ENCODE measurements at regions not wholly inside any gene's neighbourhood (a gene's known extent, or its start where the extent isn't known, plus 50 kb on each side); places are given as distances from the start of the nearest gene placed in this dataset.

- DNase-seq (ENCODE audit: low read depth, low spot score) = no peak
Measured at GRCh38 chr1:55833529-55834091, 618.4 kb upstream of the USP24 start.

GRCh38 chr1:55831759-55832158 is 616.6 kb upstream of the USP24 start:
- DNase-seq (ENCODE audit: low read depth, low spot score) = no peak

DNA sequence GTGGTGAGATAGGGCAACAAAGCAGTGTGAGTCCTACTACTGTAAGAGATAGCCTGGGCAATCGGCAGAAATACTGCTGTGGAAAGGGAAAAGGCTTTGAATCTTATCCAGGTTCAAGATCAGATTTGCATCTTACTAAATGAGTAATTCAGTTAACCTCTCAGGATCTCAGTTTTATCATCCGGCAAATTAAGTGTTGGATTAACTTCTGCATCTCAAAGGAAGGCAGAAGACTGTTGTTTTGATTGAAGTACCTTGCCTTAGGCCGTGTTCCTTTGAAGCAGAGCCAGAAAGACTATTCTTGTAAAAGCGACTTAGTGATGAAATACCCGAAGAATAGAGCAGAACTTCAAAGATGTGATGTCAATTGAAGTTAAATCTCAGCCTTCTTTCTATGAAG is 612.9 kb upstream of the USP24 start:
- no peak for DNase-seq (ENCODE audit: low read depth, low spot score)

DNA sequence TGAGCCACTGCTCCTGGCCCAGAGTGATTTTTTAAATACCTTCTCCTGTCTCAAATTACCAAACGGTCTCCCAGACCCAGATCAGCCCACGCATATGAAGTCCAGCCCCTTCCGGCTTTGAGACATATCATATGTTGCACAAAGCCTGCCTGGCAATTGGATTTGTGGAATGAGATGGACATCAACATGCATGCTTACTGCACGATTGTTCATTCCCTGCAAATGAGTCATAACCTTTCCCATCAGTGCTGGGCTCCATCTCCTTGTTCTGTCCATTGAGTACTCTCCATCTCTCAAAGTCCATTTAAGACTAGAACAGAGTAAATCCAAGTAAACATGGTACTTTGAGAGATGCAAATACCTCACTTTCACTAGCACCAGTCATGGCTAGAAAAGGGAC is 612.2 kb upstream of the USP24 start:
- DNase-seq (ENCODE audit: low read depth, low spot score) = no peak

- DNase-seq (ENCODE audit: low read depth, low spot score) = no peak
Measured at GRCh38 chr1:55826381-55827080, 611.4 kb upstream of the USP24 start.

GRCh38 chr1:55825461-55825860 is 610.3 kb upstream of the USP24 start:
- no peak for DNase-seq (ENCODE audit: low read depth, low spot score)

- no peak for DNase-seq (ENCODE audit: low read depth, low spot score)
Measured at GRCh38 chr1:55824251-55824640, 609.1 kb upstream of the USP24 start.

DNA sequence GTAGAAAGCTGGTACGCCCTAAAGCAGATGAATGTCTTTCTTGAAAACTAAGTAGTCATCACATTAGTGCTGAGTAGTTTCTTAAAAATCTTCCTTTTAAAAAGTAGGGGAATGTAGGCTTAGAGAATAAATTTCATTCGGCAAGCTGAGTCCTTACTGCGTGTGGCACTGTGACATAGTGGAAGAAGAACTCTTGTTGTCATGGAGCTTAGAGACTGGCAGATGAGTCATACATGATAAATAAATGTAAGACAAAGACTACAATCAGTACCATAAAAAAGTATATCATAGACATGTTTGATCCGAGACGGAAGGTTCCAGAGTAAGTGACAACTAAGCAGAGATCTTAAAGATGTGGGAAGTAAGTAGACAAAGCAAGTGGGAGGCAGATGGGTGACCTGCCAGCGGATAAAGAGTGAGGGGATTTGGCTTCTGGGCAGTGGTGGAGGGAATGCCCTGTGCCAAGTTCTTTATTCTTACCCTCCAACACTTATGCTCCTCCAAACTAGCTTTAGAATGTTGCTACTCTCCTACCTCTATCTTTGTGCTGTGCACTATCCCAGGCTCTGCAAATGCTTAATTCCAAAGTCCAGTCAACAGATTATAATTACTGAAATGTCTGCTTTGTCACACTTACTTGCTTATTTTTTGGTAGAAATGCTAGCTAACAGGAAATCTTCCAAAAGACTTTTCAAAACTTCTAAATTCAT is 608.5 kb upstream of the USP24 start:
- DNase-seq (ENCODE audit: low read depth, low spot score) = no peak

DNA sequence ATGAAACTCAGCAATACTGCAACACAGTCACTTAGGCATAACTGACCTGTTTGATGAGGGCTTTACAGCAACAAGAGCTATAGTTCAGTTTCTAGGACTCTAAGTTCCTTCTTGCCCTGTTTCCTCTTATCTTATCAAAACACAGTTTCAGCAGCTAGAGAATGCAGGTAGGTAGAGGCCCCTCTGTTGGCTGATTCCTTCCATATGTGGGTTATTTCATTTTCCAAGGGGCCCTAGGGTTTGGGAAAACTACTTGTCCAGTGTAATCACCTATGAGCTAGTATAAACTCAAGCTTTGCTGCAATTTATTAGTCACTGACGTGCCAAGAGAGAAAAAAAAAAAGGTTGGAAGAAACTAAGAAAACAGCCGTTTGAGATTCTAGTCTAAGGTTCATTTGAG is 607.7 kb upstream of the USP24 start:
- DNase-seq (ENCODE audit: low read depth, low spot score) = no peak

DNA sequence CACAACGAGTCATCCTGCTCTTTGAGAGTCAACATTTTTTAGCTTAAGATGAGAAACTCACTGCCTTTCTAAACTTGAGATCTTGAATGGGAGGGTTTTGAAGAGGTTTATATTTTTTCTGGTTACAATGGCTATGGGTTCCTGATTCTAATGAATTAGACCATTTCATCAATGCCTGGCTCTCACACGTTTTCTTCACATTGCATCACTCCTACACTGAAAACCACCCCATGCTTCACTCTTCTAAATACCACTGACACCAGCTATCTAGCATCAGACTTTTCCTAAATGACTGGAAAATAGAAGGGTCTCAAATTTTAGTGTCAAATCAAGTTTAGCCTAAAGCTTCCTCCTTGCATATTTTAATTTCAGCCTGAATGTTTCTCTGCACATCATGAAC is 606.1 kb upstream of the USP24 start:
- no peak for DNase-seq (ENCODE audit: low read depth, low spot score)

GRCh38 chr1:55820501-55820900 is 605.3 kb upstream of the USP24 start:
- no peak for DNase-seq (ENCODE audit: low read depth, low spot score)

DNA sequence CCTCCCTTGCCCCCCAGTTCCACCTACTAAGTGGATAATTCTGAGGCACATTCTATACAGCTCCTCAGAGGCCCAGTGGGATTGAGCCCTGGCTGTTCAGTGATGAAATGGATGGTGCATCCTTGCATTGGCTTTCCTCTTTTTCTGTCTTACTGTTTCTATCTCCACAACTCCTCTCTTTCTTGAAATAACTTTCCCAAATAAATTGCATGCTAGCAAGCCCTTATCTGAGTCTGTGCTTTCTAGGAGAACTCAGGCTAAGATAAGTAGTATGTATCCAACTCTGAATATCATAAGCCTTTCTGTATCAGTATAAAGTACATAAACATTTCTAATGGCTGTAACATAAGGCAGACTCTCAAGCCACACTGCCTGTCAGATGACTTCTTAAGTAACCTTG is 603.8 kb upstream of the USP24 start:
- no peak for DNase-seq (ENCODE audit: low read depth, low spot score)

- no peak for DNase-seq (ENCODE audit: low read depth, low spot score)
Measured at GRCh38 chr1:55816456-55817426, 601.6 kb upstream of the USP24 start.

DNA sequence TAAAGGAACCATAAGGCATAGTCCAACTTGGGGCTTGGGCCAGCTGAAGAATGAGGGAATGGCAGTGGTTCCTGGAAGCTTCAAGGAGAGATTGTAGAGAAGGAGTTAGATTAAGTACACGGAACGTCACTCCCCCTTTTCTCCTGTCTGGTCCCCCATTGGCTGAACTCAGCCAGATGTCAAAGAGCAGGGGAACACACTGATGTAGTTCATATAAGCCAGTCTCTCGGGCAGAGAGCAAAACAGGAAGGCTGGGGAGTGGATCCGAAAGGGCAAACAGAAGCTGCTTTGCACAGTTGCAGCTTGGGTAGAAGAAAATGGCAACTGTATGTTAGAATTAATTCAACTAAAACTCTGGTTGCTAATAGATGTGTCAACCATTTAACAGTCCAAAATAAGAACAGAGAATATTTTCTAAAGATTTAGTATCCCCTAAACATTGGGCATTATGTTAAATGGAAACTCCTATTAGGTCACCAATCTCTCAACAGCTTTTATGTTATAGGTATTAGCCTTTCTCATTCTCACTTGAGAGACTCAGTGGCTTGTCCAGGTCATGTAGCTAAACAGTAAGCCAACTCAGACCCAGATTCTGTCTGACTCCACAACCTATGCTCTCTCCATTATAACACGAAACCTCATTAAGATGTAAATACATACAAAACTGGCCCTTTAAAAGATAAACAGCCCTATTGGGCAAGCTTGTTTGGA is 600.7 kb upstream of the USP24 start:
- DNase-seq (ENCODE audit: low read depth, low spot score) = no peak

DNA sequence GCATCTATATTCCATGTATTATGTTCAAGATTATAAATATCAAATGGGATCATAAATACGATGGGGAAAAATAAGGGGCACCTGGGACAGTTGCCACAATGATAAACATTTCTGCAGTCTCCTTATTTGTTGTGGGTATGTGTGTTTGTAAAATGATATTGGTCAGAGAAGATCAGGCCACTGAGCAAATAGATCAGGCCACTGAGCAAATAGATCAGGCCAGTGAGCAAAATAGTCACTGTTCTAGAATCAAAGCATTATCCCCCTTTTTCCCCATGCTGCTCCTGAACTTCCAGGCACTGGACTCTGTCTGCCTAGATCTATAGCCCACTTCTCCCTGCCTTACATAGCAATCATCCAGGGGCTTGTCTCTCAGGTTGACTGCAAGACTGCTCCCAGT is 599.8 kb upstream of the USP24 start:
- no peak for DNase-seq (ENCODE audit: low read depth, low spot score)

GRCh38 chr1:55813618-55814017 is 598.5 kb upstream of the USP24 start:
- DNase-seq (ENCODE audit: low read depth, low spot score) = no peak

DNA sequence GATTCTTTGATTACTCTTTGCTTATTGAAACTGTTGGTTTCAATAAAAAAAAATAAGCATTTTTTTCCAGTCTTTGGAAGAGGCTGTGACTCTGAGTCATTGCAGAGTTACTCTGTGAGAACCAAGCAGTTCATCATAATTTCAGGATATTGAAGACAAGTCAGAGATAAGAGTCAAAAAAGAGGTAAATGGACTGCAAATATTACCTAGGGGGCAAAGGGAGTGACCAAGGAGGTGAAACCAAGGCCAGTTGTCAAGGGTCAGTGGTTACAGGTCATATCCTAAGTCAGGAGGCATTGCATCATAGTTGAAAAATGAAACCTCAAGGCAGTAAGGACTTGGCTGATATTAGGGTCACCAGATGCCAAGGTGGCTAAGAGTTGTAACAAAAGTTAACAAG is 597.1 kb upstream of the USP24 start:
- DNase-seq (ENCODE audit: low read depth, low spot score) = no peak

GRCh38 chr1:55808263-55808662 is 593.1 kb upstream of the USP24 start:
- DNase-seq (ENCODE audit: low read depth, low spot score) = no peak

- no peak for DNase-seq (ENCODE audit: low read depth, low spot score)
Measured at GRCh38 chr1:55803429-55803828, 588.3 kb upstream of the USP24 start.

- no peak for DNase-seq (ENCODE audit: low read depth, low spot score)
Measured at GRCh38 chr1:55801481-55801880, 586.3 kb upstream of the USP24 start.

GRCh38 chr1:55800503-55800902 is 585.3 kb upstream of the USP24 start:
- DNase-seq (ENCODE audit: low read depth, low spot score) = no peak

Data from pulmonary artery endothelial cell (primary cell).